Hepatocyte (in vitro differentiated cells): ENCODE measurements at regions not wholly inside any gene's neighbourhood (a gene's known extent, or its start where the extent isn't known, plus 50 kb on each side); places are given as distances from the start of the nearest gene placed in this dataset.

Experiments
- DNase-seq: peaks from one replicate; pipeline ENCODE4 v3.0.0-alpha.2; 2016; ENCODE audit warnings: low spot score
- H2AFZ ChIP-seq: fragments of 200-600 bp; sonication (generic); 2 replicates; pipeline ENCODE4 v1.6.0; 2016; ENCODE audit warnings: antibody characterized with exemption, mild to moderate bottlenecking
- H3K27ac ChIP-seq: fragments of 200-600 bp; sonication (generic); 2 replicates; pipeline ENCODE4 v1.5.1; 2016; ENCODE audit warnings: mild to moderate bottlenecking
- H3K27me3 ChIP-seq: fragments of 200-600 bp; sonication (generic); 2 replicates; pipeline ENCODE4 v1.6.1; 2016
- H3K36me3 ChIP-seq: fragments of 200-600 bp; sonication (generic); replicated peaks from 2 replicates; pipeline ENCODE4 v1.5.1; 2016; ENCODE audit warnings: low read depth; ENCODE audit not compliant: insufficient read depth
- H3K4me1 ChIP-seq: fragments of 200-600 bp; sonication (generic); 2 replicates; pipeline ENCODE4 v1.5.1; 2016; ENCODE audit warnings: mild to moderate bottlenecking, moderate library complexity; ENCODE audit not compliant: insufficient read depth
- H3K4me2 ChIP-seq: fragments of 200-600 bp; sonication (generic); 2 replicates; pipeline ENCODE4 v1.6.0; 2016
- H3K4me3 ChIP-seq: fragments of 200-600 bp; sonication (generic); 2 replicates; pipeline ENCODE4 v1.5.1; 2016; ENCODE audit warnings: mild to moderate bottlenecking
- H3K79me2 ChIP-seq: fragments of 200-600 bp; sonication (generic); 2 replicates; pipeline ENCODE4 v1.6.0; 2017; ENCODE audit warnings: mild to moderate bottlenecking
- H3K9me2 ChIP-seq: fragments of 200-600 bp; sonication (generic); replicated peaks from 2 replicates; pipeline ENCODE4 v1.6.0; 2017; ENCODE audit warnings: mild to moderate bottlenecking; ENCODE audit not compliant: insufficient read depth
- H3K9me3 ChIP-seq: fragments of 200-600 bp; sonication (generic); 2 replicates; pipeline ENCODE4 v1.5.1; 2016; ENCODE audit warnings: low read depth, mild to moderate bottlenecking
- H4K20me1 ChIP-seq: fragments of 200-600 bp; sonication (generic); 2 replicates; pipeline ENCODE4 v1.6.0; 2016; ENCODE audit warnings: mild to moderate bottlenecking; ENCODE audit not compliant: insufficient read depth, poor library complexity, severe bottlenecking
- EZH2 ChIP-seq: fragments of 200-600 bp; sonication (generic); IDR thresholded peaks from 2 replicates; pipeline ENCODE4 v1.6.1; 2016; ENCODE audit warnings: antibody characterized with exemption, mild to moderate bottlenecking, borderline replicate concordance
- EZH2phosphoT487 ChIP-seq: fragments of 200-600 bp; sonication (generic); IDR thresholded peaks from one replicate; pipeline ENCODE4 v1.6.1; 2018; ENCODE audit warnings: antibody characterized with exemption, mild to moderate bottlenecking, low read depth, moderate library complexity; ENCODE audit not compliant: unreplicated experiment, severe bottlenecking
- whole genome bisulfite sequencing: methylation state at CpG from one replicate; pipeline ENCODE4 v1.1.6; 2016; ENCODE audit warnings: low lambda C conversion rate; ENCODE audit errors: missing lambda C conversion rate; 5-methylcytosine and 5-hydroxymethylcytosine counted together
- TF ChIP-seq, protein P1 (sequence below): fragments of 200-600 bp; sonication (generic); IDR thresholded peaks from 2 replicates; pipeline ENCODE4 v1.5.1; 2016; ENCODE audit warnings: antibody characterized with exemption, mild to moderate bottlenecking; ENCODE audit not compliant: poor library complexity

- H3K4me3 ChIP-seq = no peak overlapping the region
- DNase-seq = no peak
- no peaks in the 10 kb centered on the region for H3K36me3 ChIP-seq
- H2AFZ ChIP-seq = no peak overlapping the region
- no peaks in the 10 kb centered on the region for H3K4me1 ChIP-seq
- no peaks in the 10 kb centered on the region for H4K20me1 ChIP-seq
- H3K9me3 ChIP-seq = no peaks in the 10 kb centered on the region
- H3K79me2 ChIP-seq = no peaks in the 10 kb centered on the region
- no peak overlapping the region for H3K27ac ChIP-seq
- H3K9me2 ChIP-seq = no peaks in the 10 kb centered on the region
- WGBS = 92% methylated on average over 5 of the region's 5 CpGs
- H3K27me3 ChIP-seq = no peaks in the 10 kb centered on the region
- TF ChIP-seq, protein P1, sequence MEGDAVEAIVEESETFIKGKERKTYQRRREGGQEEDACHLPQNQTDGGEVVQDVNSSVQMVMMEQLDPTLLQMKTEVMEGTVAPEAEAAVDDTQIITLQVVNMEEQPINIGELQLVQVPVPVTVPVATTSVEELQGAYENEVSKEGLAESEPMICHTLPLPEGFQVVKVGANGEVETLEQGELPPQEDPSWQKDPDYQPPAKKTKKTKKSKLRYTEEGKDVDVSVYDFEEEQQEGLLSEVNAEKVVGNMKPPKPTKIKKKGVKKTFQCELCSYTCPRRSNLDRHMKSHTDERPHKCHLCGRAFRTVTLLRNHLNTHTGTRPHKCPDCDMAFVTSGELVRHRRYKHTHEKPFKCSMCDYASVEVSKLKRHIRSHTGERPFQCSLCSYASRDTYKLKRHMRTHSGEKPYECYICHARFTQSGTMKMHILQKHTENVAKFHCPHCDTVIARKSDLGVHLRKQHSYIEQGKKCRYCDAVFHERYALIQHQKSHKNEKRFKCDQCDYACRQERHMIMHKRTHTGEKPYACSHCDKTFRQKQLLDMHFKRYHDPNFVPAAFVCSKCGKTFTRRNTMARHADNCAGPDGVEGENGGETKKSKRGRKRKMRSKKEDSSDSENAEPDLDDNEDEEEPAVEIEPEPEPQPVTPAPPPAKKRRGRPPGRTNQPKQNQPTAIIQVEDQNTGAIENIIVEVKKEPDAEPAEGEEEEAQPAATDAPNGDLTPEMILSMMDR = no peak
- TF ChIP-seq EZH2 (no peak), EZH2phosphoT487 (no peak)
- no peak overlapping the region for H3K4me2 ChIP-seq
These were observed 87.4 kb upstream of the NGF start for GRCh38 chr1:115425442-115425841.

GRCh38 chr1:115423776-115424175 is 85.7 kb upstream of the NGF start:
- no peaks in the 10 kb centered on the region for H3K9me2 ChIP-seq
- no peak overlapping the region for H3K4me3 ChIP-seq
- no peaks in the 10 kb centered on the region for H3K27me3 ChIP-seq
- H3K27ac ChIP-seq = no peak overlapping the region
- no peak for DNase-seq
- WGBS = 53% methylated on average over 5 of the region's 5 CpGs
- TF ChIP-seq EZH2 (no peak), EZH2phosphoT487 (no peak)
- TF ChIP-seq, protein P1 = no peak
- no peak overlapping the region for H3K4me2 ChIP-seq
- no peak overlapping the region for H2AFZ ChIP-seq
- no peaks in the 10 kb centered on the region for H3K36me3 ChIP-seq
- H3K79me2 ChIP-seq = no peaks in the 10 kb centered on the region
- H4K20me1 ChIP-seq = no peaks in the 10 kb centered on the region
- H3K4me1 ChIP-seq = no peaks in the 10 kb centered on the region
- H3K9me3 ChIP-seq = no peaks in the 10 kb centered on the region

DNA sequence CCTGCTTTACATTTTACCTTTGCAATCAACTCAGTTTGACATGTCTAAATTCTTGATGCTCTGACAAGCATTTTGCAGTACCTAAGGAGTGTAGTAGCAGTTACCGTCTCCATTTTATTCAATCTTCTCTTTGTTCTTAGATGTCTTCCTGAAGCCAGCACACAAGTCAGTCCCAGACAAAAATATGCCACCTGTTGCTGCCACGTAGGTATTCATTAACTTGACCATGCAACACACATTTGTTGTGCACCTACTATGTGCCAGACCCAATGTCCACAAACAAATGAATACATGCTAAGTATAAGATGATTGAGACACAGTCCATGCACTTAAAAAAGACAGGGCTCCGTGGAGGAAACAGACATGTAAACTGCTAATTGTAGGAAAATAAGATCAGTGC is 81.5 kb upstream of the NGF start:
- Histone ChIP-seq H3K4me1 (no peaks in the 10 kb centered on the region), H3K36me3 (no peaks in the 10 kb centered on the region), H3K9me3 (peaks cover 5% of the 10 kb centered on the region), H4K20me1 (no peaks in the 10 kb centered on the region), H3K27me3 (no peaks in the 10 kb centered on the region), H3K27ac (no peak overlapping the region), H3K4me2 (no peak overlapping the region), H2AFZ (no peak overlapping the region), H3K79me2 (no peaks in the 10 kb centered on the region), H3K4me3 (no peak overlapping the region), H3K9me2 (no peaks in the 10 kb centered on the region)
- TF ChIP-seq EZH2 (no peak), EZH2phosphoT487 (no peak)
- TF ChIP-seq, protein P1 = no peak
- DNase-seq = no peak
- WGBS = 63% methylated on average over 3 of the region's 3 CpGs

GRCh38 chr1:115413621-115414020 is 75.6 kb upstream of the NGF start:
- no peak for DNase-seq
- no peaks in the 10 kb centered on the region for H3K27me3 ChIP-seq

More at GRCh38 chr1:115413621-115414020, 75.6 kb upstream of the NGF start:
- TF ChIP-seq EZH2 = no peak
- TF ChIP-seq, protein P1 = no peak
- TF ChIP-seq EZH2phosphoT487 = no peak
- Histone ChIP-seq H3K4me2 (no peak overlapping the region), H3K9me2 (no peaks in the 10 kb centered on the region), H3K27ac (no peak overlapping the region), H4K20me1 (no peaks in the 10 kb centered on the region), H2AFZ (no peak overlapping the region), H3K36me3 (no peaks in the 10 kb centered on the region), H3K79me2 (no peaks in the 10 kb centered on the region), H3K9me3 (peaks cover 5% of the 10 kb centered on the region), H3K4me3 (no peak overlapping the region), H3K4me1 (peaks cover 6% of the 10 kb centered on the region)
- 89% methylated on average over 3 of the region's 3 CpGs for whole genome bisulfite sequencing
